ENCODE measurements at regions not wholly inside any gene's neighbourhood (a gene's known extent, or its start where the extent isn't known, plus 50 kb on each side); places are given as distances from the start of the nearest gene placed in this dataset.

- no peak for FAIRE-seq
These were observed 876.2 kb downstream of the C12orf50 start for GRCh38 chr12:87152841-87153528.

DNA sequence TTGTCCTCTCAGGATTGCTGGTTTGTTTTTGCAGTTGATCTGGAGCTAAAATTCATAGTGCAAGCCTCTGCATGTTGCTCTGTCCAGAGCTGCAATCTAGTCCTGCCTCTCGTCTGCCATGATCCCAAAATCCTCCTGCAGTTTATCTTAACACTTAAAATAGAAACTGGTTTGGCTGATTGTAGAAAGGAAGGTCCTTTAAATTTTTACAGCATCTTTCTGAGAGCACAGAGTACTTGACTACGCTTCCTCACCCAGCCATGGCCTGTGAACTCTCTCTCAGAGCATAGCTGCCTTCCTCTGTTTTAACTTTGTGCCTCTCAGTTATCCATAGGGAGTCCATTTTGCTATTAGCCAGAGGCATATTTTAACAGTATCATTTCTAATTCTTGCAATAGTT is 877.1 kb downstream of the C12orf50 start:
- FAIRE-seq: no peak

DNA sequence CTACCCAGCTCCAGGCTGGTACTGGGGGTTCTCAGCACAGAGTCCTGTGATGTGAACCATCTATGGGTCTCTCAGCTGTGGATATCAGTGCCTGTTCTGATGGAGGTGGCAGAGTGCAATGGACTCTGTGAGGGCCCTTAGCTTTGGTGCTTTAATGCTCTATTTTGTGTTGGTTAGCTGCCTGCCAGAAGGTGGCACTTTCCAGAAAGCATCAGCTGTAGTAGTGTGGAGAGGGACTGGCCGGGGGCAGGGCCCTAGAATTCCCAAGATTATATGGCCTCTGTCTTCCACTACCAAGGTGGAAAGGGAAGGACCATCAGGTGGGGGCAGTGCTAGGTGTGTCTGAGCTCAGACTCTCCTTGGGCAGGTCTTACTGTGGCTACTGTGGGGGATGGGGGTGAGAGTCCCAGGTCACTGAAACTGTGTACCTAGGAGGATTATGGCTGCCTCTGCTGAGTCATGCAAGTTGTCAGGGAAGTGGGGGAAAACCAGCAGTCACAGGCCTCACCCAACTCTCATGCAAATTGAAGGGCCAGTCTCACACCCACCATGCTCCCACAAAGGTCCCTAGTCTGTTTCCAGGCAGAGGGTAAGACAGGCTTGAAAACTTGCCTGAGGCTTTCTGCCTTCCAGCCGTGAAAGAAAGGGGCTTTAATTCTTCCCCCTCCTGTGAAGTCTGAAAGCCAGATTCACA is 878.1 kb downstream of the C12orf50 start:
- no peak for FAIRE-seq

- no peak for FAIRE-seq
These were observed 886.2 kb upstream of the MGAT4C start for GRCh38 chr12:87142342-87142741.

DNA sequence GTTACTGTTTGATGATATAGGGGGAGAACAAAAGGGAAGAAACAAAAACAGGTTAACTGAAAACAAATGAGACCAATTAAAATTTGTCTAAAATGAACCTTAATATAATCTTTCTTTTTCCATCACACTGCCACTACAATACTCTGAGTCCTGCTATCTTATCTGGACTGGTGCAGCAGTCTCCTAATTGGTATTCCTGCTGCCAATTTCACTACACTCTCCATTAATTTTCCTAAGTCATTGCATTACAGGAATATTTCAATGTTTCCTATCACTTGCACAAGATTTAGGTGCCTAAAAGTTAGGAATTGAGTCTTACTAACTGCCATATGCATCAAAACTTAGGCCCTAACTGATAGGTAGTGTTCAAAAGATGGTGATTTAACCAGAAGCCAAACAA is 884.9 kb upstream of the MGAT4C start:
- no peak for FAIRE-seq

DNA sequence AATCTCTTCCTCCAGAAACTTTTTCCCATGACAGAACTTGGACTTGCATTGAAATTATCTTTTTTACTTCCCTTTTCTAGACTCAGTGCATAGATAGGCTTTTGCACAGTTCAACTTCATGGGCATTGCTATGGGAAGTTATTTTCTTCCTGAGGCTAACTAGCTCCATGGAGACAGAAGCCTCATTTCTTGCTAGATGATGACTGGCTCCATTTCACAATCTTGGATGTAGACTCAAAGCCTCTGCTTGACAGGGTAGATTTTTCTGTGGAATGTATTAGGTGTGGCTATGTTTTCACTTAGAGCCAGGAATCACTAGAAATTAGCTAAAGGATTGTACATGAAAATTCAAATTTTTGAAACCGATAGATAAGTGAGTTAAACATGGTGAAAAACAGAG is 884.1 kb upstream of the MGAT4C start:
- no peak for FAIRE-seq

- no peak for FAIRE-seq
These were observed 881.0 kb upstream of the MGAT4C start for GRCh38 chr12:87137220-87137619.

DNA sequence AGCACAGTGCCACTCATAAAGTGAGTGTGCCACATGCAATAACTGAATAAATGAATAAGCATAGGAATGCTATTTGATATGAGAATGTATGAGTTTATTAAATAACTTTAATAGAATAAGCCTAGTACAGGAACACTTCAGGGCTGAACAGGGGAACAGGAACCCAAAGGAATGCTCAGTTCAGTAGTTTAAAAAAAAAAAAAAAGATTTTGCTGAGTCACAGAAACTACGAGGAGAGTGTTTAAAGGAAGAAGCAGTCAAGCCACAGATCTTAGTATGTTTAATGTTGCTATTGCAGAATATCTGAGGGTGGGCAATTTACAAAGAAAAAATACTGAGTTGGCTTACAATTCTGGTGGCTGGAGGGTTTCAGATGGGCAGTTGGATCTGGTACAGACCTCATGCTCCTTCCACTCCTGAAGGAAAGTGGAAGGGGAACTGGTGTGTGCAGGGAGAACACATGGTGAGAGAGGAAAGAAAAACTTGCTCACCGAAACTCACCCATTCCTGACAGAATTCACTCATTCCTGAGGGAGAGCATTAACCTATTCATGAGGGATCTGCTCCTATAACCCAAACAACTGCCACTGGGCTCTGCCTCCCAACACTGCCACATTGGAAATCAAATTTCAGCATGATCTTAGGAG is 880.3 kb upstream of the MGAT4C start:
- FAIRE-seq: no peak

- FAIRE-seq: no peak
These were observed 871.1 kb upstream of the MGAT4C start for GRCh38 chr12:87127272-87127671.

- no peak for FAIRE-seq
These were observed 865.7 kb upstream of the MGAT4C start for GRCh38 chr12:87121896-87122295.

DNA sequence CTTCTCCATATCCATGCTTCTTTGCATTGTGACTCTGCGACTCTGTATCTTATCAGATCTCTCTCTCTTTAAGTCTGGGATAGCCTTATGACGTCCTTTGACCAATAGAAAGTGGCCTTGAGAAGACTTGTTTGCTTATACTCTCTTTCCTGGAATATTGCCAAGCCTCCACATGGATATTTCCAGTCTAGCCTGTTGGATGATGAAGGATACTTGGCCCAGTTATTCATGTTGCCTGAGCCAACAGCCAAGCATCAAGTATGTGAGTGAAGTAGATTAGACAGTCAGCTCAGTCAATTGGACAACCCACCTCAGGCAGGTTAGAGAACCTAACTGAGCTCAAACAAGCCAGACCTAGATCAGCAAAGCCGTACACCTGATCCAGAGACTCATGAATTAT is 864.2 kb upstream of the MGAT4C start:
- no peak for FAIRE-seq

- FAIRE-seq: no peak
These were observed 863.5 kb upstream of the MGAT4C start for GRCh38 chr12:87119713-87120112.

DNA sequence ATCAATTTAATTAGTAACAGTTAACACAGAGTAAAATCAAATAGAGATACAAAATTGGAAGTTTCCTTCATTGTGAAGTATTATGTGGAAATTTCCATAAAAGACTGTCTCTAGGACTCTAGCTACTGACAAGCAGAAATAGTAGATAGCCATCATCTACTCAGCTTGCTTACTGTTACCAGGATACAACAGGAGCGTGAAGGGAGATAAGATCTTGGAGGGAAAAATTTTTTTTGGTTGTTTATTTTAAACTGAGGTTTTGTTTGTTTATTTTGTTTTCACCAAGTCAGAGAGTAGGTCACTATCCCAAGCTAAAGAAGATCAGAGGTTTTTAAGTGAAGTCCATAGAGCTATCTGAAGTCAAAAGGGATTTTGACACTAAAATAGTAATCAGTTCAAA is 861.3 kb upstream of the MGAT4C start:
- FAIRE-seq: peak; percentile 23

- FAIRE-seq: no peak
These were observed 860.6 kb upstream of the MGAT4C start for GRCh38 chr12:87116780-87117179.

DNA sequence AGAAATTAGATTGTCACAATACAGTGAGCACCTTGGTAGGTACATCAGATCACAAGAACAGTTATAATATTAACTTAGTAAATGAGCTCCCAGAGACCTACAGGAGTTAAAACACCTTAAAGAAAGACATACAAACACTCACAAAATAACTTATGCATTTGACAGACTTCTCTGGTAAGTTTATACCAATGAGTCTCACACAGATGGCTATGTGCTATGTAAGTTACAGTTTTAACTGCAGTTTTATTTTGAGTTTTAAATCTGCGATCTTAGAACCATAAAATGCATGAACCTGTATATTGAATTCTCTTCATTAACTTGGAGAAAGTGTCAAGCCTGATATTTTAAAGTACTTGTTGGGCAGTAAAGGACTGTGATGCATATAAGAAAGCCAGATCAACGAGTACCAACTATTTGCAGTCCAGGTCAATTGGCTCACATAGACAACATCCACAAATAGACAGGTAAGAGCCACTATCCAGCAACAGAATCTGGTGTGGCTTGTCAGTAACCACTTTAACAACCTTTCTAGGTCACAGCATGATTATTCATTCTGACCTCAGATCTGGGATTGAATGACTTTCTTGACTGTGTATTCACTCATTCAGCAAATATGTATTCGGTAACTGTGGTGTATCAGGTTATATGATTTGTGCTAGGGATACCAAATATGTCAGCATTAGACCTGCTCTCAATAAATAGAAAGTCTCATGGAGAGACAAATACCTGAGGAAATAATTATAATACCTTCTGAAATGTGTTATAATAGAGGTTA is 856.6 kb upstream of the MGAT4C start:
- FAIRE-seq: no peak

- no peak for FAIRE-seq
These were observed 851.6 kb upstream of the MGAT4C start for GRCh38 chr12:87107766-87108165.

DNA sequence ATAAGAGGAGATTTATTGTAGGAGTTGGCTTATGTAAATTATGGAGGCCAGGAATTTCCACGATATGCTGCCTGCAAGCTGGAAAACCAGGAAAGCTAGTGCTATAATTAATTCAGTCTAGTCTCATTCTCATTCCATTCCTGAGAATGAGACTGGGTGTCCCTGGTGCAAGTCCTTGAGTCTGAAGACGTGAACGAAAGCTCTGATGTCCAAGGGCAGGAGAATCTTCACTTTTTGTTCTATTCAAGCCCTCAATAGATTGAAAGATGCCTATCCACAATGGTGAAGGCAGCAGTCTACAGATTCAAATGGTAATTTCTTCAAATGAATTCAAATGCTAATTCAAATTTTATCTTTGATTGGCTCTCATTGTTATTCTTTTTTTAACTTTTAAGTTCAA is 851.1 kb upstream of the MGAT4C start:
- no peak for FAIRE-seq

DNA sequence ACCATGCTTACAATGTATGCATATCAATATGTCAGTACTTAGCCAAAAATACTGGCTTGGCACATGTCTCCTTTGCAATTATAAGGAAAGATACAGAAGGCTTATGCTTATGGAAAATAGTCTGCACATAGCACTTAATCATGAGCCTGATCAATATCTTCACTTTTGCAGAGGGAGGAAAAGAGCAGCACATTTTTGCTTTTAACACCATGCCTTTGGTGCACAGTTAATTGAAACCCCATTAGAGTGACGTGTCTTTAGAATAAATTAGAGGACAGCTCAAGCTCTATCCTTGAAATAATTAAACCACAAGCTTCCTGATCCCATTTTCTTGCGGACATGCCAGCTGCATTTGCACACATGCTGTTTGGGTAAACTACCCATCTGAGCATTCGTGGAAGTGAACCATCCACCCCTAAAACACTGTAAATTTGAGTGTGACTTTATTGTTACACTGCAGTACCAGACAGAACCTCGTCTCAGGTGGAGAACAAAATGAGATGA is 839.9 kb upstream of the MGAT4C start:
- FAIRE-seq: no peak

- FAIRE-seq: no peak
These were observed 838.2 kb upstream of the MGAT4C start for GRCh38 chr12:87094356-87094755.

GRCh38 chr12:87092421-87092820 is 836.2 kb upstream of the MGAT4C start:
- FAIRE-seq: no peak

GRCh38 chr12:87086118-87086891 is 830.1 kb upstream of the MGAT4C start:
- FAIRE-seq: no peak

DNA sequence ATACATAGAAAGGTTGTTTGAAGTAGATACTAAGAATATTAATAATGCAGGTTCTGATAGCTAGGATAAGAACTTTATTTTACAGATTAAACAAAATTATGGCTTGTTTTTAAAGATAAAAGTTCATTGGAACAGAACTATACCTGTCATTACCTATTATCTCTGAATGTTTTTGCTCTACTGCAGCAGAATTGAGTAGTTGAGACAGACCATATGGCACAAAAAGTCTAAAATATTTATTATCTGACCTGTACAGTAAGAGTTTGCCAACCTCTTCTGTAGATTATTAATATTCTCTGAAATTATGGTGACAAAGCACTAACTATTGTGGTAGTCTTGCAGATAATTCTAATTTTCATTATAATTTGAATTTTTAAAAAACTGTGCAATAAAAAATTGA is 829.1 kb upstream of the MGAT4C start:
- no peak for FAIRE-seq
